ENCODE measurements at regions not wholly inside any gene's neighbourhood (a gene's known extent, or its start where the extent isn't known, plus 50 kb on each side); places are given as distances from the start of the nearest gene placed in this dataset.

DNA sequence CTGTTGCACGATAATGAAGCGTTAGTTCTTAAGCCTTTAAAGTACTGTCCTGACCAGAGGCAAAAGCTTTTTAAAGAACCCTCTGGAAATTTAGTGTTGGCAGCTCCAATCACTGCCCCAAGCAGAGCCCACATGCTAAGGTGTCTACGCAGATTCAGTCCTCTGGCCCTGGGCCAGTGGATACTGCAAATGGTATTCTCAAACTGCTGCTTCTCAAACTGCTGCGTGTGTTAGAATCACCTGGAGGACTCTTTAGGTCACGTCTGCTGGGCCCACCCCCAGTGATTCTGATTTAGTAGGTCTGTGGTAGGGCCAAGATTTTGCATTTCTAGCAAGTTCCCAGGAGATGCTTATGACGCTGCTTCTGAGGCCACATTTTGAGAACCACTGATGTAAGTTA, 96.0 kb upstream of the CCDC28A start:
- Histone ChIP-seq H3K4me3 (no peak overlapping the region), H3K4me1 (replicated peaks; ENCODE audit: insufficient read depth) (peaks cover 8% of the 10 kb centered on the region), H3K4me2 (no peak overlapping the region), H3K36me3 (ENCODE audit: low read depth) (no peaks in the 10 kb centered on the region), H3K9me3 (ENCODE audit: insufficient read depth, low read depth) (no peaks in the 10 kb centered on the region), H3F3A (ENCODE audit: insufficient read depth, low read depth) (peaks cover 4% of the 10 kb centered on the region; the same call in 1 of the 2 replicates), H3K9me2 (ENCODE audit: insufficient read depth) (no peaks in the 10 kb centered on the region), H3K27me3 (ENCODE audit: insufficient read depth, low read depth) (no peaks in the 10 kb centered on the region), H3K27ac (no peak overlapping the region), H2AFZ (no peak overlapping the region), H4K20me1 (ENCODE audit: insufficient read depth) (0 out of 2 replicates have a peak, but pooled peaks cover 9% of the 10 kb centered on the region), H3K79me2 (ENCODE audit: low read depth) (peaks cover 82% of the 10 kb centered on the region)
- no peak for DNase-seq
- TF ChIP-seq, protein P1, sequence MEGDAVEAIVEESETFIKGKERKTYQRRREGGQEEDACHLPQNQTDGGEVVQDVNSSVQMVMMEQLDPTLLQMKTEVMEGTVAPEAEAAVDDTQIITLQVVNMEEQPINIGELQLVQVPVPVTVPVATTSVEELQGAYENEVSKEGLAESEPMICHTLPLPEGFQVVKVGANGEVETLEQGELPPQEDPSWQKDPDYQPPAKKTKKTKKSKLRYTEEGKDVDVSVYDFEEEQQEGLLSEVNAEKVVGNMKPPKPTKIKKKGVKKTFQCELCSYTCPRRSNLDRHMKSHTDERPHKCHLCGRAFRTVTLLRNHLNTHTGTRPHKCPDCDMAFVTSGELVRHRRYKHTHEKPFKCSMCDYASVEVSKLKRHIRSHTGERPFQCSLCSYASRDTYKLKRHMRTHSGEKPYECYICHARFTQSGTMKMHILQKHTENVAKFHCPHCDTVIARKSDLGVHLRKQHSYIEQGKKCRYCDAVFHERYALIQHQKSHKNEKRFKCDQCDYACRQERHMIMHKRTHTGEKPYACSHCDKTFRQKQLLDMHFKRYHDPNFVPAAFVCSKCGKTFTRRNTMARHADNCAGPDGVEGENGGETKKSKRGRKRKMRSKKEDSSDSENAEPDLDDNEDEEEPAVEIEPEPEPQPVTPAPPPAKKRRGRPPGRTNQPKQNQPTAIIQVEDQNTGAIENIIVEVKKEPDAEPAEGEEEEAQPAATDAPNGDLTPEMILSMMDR (conservative IDR thresholded peaks at IDR 0.05): no peak
- TF ChIP-seq EZH2 (IDR thresholded peaks at IDR 0.05; ENCODE audit: low read depth): no peak
- no TSS peak for BruUV-seq (replicated peaks)
- POLR2A ChIA-PET (ENCODE audit: unreplicated experiment): no interaction called here
- CTCF ChIA-PET: no interaction called here
- intact Hi-C loops (cut with micrococcal nuclease; ENCODE audit: unreplicated experiment): no loop called here

DNA sequence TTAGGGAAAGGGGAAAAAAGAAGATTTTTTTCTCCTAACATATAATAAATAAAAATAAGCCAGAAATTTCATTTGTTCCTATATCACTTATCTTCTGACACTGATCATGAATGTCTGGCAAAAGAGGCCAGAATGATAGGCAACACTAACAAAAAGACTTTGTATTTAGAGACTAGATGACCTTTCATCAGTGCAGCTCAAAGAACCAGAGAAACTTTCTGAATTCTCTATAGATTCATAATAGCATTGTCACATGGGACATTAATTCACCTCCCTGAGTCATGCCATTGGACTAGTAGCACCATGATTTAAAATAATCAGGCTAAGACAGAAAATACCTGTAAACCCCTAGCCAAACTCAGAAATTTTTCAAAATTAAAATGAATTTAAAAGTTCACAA, 95.4 kb upstream of the CCDC28A start:
- no peak overlapping the region for H2AFZ ChIP-seq
- 0 out of 2 replicates have a peak, but pooled peaks cover 9% of the 10 kb centered on the region for H4K20me1 ChIP-seq (ENCODE audit: insufficient read depth)
- intact Hi-C loops (cut with micrococcal nuclease; ENCODE audit: unreplicated experiment): no loop called here
- no TSS peak for BruUV-seq (replicated peaks)
- DNase-seq: no peak
- TF ChIP-seq, protein P1 (conservative IDR thresholded peaks at IDR 0.05): no peak
- TF ChIP-seq EZH2 (IDR thresholded peaks at IDR 0.05; ENCODE audit: low read depth): no peak
- H3K9me3 ChIP-seq (ENCODE audit: insufficient read depth, low read depth): no peaks in the 10 kb centered on the region
- H3K4me1 ChIP-seq (replicated peaks; ENCODE audit: insufficient read depth): peaks cover 14% of the 10 kb centered on the region
- ChIA-PET POLR2A (ENCODE audit: unreplicated experiment) (no interaction called here), CTCF (no interaction called here)
- no peak overlapping the region for H3K27ac ChIP-seq
- H3K27me3 ChIP-seq (ENCODE audit: insufficient read depth, low read depth): no peaks in the 10 kb centered on the region
- peaks cover 7% of the 10 kb centered on the region for H3F3A ChIP-seq (ENCODE audit: insufficient read depth, low read depth)
- no peaks in the 10 kb centered on the region for H3K36me3 ChIP-seq (ENCODE audit: low read depth)
- H3K4me2 ChIP-seq: no peak overlapping the region
- H3K9me2 ChIP-seq (ENCODE audit: insufficient read depth): no peaks in the 10 kb centered on the region
- H3K79me2 ChIP-seq (ENCODE audit: low read depth): peaks cover 87% of the 10 kb centered on the region
- H3K4me3 ChIP-seq: no peak overlapping the region

DNA sequence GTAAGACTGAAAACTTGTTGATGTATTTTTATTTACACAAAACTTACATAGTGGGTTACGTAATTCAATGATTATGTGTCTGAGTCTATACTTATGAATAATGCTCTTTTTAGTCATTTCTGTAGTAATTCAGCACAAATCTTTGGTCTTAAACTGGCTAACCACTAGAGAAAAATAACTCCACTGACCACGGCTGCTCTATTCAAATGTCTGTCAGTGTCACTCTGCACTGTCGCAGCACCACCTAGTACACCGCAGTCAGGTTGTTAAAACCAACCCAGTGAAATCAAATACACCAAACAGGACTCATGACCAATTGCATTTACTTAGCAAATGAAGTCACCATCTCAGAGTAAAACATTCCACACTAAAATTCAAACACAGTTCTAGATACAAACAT, 93.5 kb upstream of the CCDC28A start:
- H3K4me1 ChIP-seq (replicated peaks; ENCODE audit: insufficient read depth): peaks cover 30% of the 10 kb centered on the region
- H3K79me2 ChIP-seq (ENCODE audit: low read depth): peaks cover 96% of the 10 kb centered on the region
- H4K20me1 ChIP-seq (ENCODE audit: insufficient read depth): 0 out of 2 replicates have a peak, but pooled peaks cover 2% of the 10 kb centered on the region
- POLR2A ChIA-PET (ENCODE audit: unreplicated experiment): no interaction called here
- H3K27ac ChIP-seq: no peak overlapping the region
- DNase-seq: no peak
- H3K9me2 ChIP-seq (ENCODE audit: insufficient read depth): no peaks in the 10 kb centered on the region
- CTCF ChIA-PET: no interaction called here
- H3K36me3 ChIP-seq (ENCODE audit: low read depth): no peaks in the 10 kb centered on the region
- TF ChIP-seq, protein P1 (conservative IDR thresholded peaks at IDR 0.05): no peak
- TF ChIP-seq EZH2 (IDR thresholded peaks at IDR 0.05; ENCODE audit: low read depth): no peak
- no TSS peak for BruUV-seq (replicated peaks)
- no peak overlapping the region for H3K4me3 ChIP-seq
- intact Hi-C loops (cut with micrococcal nuclease; ENCODE audit: unreplicated experiment): no loop called here
- no peak overlapping the region for H3K4me2 ChIP-seq
- no peaks in the 10 kb centered on the region for H3K9me3 ChIP-seq (ENCODE audit: insufficient read depth, low read depth)
- no peak overlapping the region for H2AFZ ChIP-seq
- peaks cover 11% of the 10 kb centered on the region for H3F3A ChIP-seq (ENCODE audit: insufficient read depth, low read depth)
- H3K27me3 ChIP-seq (ENCODE audit: insufficient read depth, low read depth): no peaks in the 10 kb centered on the region

Measured in PC-9 (cell line).